NCI-H526 treated with DMSO at 0.1 percent for 48 hours (cell line): ENCODE measurements at regions not wholly inside any gene's neighbourhood (a gene's known extent, or its start where the extent isn't known, plus 50 kb on each side); places are given as distances from the start of the nearest gene placed in this dataset.
"Not testable (repeated sequence)": the region's sequence is repeated elsewhere in the genome, so short reads cannot be mapped to it uniquely, and the experiment has no call there.

ENCODE experiments used
- DNase-seq: peaks from one replicate; lab custom pipeline; 2025; lab: John Stamatoyannopoulos, UW

- DNase-seq: no peak
These were observed 132.9 kb upstream of the POU3F1 start for GRCh38 chr1:38179483-38179882.

DNA sequence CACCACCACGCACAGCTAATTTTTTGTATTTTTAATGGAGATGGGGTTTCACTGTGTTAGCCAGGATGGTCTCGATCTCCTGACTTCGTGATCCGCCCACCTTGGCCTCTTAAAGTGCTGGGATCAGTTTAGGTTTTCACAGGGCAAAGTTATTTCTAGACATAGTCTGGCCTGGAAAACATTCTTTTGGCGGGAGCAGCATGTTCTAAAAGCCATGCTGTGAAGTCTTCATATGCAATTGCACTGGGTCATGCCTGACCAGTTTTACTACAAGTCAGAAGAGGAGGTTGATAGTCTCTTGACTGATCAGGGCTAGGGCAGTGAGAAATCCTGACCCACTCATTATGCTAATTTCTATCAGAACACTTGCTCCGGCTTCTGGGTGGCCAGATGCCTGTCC, 131.6 kb upstream of the POU3F1 start:
- peak; percentile 39 for DNase-seq

DNA sequence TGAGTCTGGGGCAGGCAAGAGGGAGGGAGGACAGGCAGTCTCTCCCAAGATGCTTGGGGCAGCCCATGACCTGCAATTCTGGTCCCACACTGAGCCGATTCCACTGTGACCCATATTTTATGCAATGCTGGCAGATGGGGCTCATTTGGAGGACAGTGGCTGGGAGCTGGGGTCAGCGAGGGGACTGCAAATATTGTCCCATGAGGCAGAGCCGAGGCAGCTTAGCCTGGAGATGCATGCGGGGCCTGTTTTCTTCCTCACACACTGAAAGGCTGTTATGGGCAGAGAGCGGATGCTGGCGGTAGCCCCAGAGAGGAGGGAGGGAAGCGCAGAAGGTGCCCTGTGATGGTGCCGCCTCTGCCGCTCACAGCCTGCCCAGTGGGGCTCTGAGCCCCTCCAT, 128.5 kb upstream of the POU3F1 start:
- DNase-seq: no peak

- DNase-seq: no peak
These were observed 127.3 kb upstream of the POU3F1 start for GRCh38 chr1:38173848-38174247.

- DNase-seq: no peak
These were observed 126.7 kb upstream of the POU3F1 start for GRCh38 chr1:38173157-38173831.

- no peak for DNase-seq
These were observed 122.5 kb upstream of the POU3F1 start for GRCh38 chr1:38169121-38169520.

- DNase-seq: no peak
These were observed 121.8 kb upstream of the POU3F1 start for GRCh38 chr1:38168365-38168764.

DNA sequence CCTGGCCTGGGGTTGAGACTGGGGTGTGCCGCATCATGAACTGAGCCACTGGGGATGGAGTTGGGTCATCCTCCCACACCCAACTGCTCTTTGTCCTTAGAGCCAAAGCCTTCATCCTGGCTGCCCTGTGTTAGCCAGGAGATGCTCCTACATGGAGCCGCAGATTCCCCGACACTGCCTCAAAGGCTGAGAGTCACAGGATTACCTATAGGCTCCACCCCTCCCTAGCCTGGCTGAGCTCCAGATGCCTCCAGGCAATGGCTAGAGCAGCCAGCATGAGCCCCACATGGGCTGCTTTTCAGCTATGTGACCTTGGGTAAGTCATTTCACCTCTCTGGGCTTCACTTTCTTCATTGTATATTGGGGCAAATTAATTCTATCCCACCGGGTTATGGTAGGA, 119.9 kb upstream of the POU3F1 start:
- DNase-seq: no peak

DNA sequence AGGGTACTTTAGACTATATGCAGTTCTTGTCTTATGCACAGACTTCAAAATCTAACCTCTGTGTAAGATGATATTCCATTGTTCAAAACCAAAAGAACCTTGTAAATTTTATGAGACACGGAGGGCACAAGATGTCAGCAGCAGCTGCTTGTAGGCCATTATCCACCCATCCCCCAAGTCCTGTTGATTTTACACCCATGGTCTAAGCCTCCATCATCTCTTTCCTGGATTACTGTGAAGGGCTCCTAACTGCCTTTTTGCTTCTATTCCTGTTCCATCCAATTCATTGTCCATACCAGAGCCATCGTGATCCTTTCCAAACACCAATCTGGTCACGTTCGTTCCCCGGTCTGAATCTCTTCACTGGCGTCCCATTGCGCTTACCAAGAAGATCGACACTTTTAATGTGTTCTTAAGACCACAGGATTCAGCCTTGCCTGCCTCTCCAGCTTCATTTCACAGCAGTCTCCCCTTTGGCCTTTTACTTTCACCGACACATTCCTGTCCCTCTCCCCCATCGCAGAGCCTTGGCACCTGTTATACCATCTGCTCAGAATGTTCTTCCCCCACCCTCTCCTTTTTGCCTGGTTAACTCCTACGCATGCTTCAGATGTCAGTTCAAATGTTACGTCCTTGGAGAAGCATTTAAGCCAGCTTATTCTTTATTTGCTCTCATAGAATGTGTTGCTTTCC, 107.3 kb upstream of the POU3F1 start:
- peak; percentile 100 for DNase-seq

DNA sequence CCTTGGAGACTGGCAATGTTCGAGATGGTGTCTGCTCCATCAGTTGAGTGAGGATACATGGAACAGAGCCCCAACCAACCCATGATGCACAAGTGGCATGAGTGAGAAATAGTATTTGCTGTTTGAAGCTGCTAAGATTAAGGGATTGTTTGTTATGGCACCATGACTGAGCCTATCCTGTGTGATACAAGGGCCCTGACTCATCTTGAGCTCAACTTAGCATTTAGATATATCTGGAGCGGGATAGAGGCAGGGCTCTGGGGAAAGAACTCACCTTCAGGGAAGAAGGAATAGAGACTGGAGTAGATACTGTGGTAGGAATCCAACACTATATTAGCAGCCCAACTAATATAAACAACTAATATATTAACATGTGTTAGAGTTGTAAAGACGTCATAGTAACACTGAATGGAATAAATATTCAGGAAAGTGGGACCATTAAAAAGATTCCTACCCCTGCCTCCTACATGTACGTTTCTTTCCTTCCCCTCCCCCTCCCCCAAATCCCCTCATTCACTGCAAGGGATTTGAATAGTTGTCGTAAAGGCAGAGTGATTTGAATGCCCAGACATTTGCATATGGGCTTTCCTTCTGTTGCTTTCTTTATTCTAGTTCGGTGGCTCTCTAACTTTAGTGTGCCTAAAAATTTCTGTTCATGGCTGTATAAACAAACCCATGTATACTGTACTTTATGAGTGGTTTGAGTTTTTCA, 106.6 kb upstream of the POU3F1 start:
- peak; percentile 100 for DNase-seq

DNA sequence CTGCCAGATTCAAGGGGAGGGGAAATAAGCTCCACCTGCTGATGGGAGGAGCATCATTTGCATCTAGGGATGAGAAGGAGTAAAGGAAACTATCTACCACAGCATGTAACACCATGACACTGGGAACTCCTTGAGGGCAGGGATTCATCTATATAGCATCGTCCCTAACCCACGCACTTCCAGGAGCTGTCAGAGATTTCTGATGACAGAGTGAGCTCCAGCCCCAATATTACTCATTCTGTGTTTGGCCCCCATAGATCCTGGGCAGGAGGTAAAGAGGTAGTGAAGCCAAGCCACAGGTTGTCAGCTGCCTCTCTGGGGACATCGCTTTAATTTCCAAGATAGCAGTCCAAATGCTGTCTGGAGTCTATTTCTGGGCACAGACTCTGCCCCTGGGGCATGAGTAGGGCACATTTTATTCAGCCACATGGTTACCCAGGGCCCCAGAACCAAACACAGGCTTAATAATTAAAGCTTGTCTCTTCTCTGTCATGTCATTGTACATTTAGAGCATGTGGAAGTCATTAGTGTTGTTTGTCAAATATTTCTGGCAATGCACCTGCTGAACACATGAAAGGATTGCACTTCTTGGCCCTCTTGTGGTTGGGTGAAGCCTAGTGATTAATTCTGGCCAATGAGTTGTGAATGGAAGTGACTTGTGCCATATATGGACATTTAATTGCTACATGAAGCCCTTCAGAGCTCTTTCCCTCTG, 105.9 kb upstream of the POU3F1 start:
- DNase-seq: peak; percentile 98

DNA sequence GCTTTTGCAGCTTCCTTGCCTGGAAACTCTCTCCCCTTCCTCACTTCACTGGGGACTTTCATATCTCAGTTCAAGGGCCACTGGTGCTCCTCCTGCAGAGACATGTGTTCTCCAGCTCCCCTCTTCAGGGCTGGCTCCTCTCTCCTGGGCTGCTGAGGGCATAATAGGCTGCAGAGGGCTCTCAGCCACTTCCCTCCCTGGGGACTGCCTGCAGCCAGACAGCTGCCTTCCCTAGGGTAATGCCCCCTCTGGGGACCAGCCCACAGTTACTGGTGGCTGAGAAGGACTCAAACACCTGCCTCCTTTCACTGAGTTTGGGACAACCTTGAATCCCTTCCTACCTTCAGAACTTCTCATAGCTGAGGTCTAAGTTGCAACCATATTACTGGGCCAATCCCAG, 104.8 kb upstream of the POU3F1 start:
- peak; percentile 86 for DNase-seq

DNA sequence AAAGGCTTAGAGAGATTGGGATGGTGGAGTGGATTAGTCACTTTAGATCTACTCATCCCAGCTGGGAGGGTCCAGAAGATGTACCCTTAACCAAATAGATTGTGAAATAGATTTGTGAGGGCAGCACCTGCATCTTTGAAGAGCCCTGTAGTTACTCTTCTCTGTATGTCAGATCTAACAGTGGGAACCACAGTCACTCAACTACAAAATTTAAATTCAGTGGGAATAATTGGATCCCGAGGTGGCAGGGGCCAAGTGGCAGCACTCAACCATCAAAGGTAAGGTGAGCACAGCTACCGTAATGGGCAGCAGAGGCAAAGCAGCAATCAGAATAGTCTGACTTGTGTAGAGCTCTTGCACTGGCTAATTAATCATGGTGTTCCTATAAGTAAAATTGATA, 99.5 kb upstream of the POU3F1 start:
- not testable (repeated sequence) for DNase-seq

GRCh38 chr1:38142606-38143005, 96.0 kb upstream of the POU3F1 start:
- DNase-seq: no peak

- DNase-seq: no peak
These were observed 94.9 kb upstream of the POU3F1 start for GRCh38 chr1:38141483-38141882.

GRCh38 chr1:38139738-38140487, 93.3 kb upstream of the POU3F1 start:
- DNase-seq: no peak

- DNase-seq: no peak
These were observed 92.1 kb upstream of the POU3F1 start for GRCh38 chr1:38138498-38139233.

DNA sequence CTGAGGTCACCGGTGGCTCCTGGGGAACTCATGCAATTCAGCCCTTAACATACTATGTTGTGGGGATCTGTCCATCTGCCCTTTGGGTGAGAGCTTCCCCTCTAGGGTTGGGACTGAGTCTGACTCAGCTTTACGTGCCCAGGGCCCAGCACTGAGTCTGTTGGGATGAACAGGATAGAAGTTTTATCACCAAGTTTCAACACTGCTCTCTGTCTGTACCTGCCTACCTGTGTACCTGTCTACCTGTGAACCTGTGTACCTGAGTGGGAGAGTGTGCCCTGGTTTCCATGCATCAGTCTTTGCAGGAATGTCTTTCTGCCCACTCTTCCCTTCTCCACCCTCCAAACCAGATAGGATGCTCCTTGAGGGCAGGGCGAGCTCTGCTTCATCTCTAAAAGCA, 90.6 kb upstream of the POU3F1 start:
- no peak for DNase-seq

GRCh38 chr1:38135625-38136414, 89.2 kb upstream of the POU3F1 start:
- DNase-seq: no peak

- DNase-seq: no peak
These were observed 87.7 kb upstream of the POU3F1 start for GRCh38 chr1:38134294-38134755.
